B cell (primary cell): ENCODE measurements at regions not wholly inside any gene's neighbourhood (a gene's known extent, or its start where the extent isn't known, plus 50 kb on each side); places are given as distances from the start of the nearest gene placed in this dataset.

Experiments used
- ATAC-seq: fragments of 200-7000 bp; cut with Tn5 transposase; one replicate; pipeline ENCODE4 v1.10.0; 2021; ENCODE audit warnings: low read depth, mild to moderate bottlenecking, moderate number of reproducible peaks, moderate library complexity
- CTCF ChIA-PET: fragments of 350-600 bp; sonication (Branson Sonifier 250); formaldehyde crosslinking; loops from one replicate; lab custom pipeline; 2021; ENCODE audit warnings: antibody characterized with exemption, inconsistent platforms; lab: Charles Lee
- POLR2A ChIA-PET: fragments of 350-600 bp; sonication (Branson Sonifier 250); formaldehyde crosslinking; loops from one replicate; lab custom pipeline; 2021; ENCODE audit warnings: antibody characterized with exemption; lab: Charles Lee
- DNase-seq: peaks from one replicate; pipeline ENCODE4 v3.0.0; 2013
- H2AFZ ChIP-seq: 2 replicates; pipeline ENCODE4 v1.6.1; 2012; ENCODE audit warnings: mild to moderate bottlenecking, low read depth, low read length; ENCODE audit not compliant: insufficient read depth, poor library complexity, severe bottlenecking
- H3K27ac ChIP-seq, 2 donors: 1 replicate in 1 of 2; 2 replicates in 1 of 2; pipeline ENCODE4 v1.5.1; 2012 to 2013; ENCODE audit warnings: low read length in 2 of 2, mild to moderate bottlenecking in 2 of 2, moderate library complexity in 1 of 2
- H3K27me3 ChIP-seq, 4 experiments: fragments of 200-600 bp in 1 of 4; sonication (generic) in 1 of 4; replicated peaks in 1 of 4; 1 replicate in 2 of 4; 2 replicates in 2 of 4; pipeline versions ENCODE4 v1.6.1 to v1.7.0; 2013 to 2016; ENCODE audit warnings: low read length in 3 of 4, mild to moderate bottlenecking in 2 of 4, mixed read lengths in 1 of 4, moderate library complexity in 1 of 4; ENCODE audit not compliant: insufficient read depth in 4 of 4, control insufficient read depth in 3 of 4; ENCODE audit errors: control extremely low read depth in 1 of 4
- H3K36me3 ChIP-seq, 2 experiments: replicated peaks in 1 of 2; 1 replicate in 1 of 2; 2 replicates in 1 of 2; pipeline versions ENCODE4 v1.6.1 to v1.7.1; 2013; ENCODE audit warnings: low read length in 1 of 2; ENCODE audit not compliant: insufficient read depth in 2 of 2, control insufficient read depth in 1 of 2; ENCODE audit errors: control extremely low read depth in 1 of 2, extremely low read depth in 1 of 2
- H3K4me1 ChIP-seq, 2 donors: fragments of 200-600 bp in 1 of 2; sonication (generic) in 1 of 2; 1 replicate in 1 of 2; 2 replicates in 1 of 2; pipeline versions ENCODE4 v1.5.1 to v1.6.1; 2013 to 2017; ENCODE audit warnings: low read length in 2 of 2; ENCODE audit not compliant: control insufficient read depth in 2 of 2, insufficient read depth in 2 of 2
- H3K4me2 ChIP-seq: replicated peaks from 2 replicates; pipeline ENCODE3; 2012; ENCODE audit warnings: mild to moderate bottlenecking, low read depth, low read length; ENCODE audit not compliant: poor library complexity, severe bottlenecking
- H3K4me3 ChIP-seq, 5 experiments: fragments of 200-600 bp in 1 of 5; sonication (generic) in 1 of 5; 1 replicate in 3 of 5; 2 replicates in 2 of 5; pipeline versions ENCODE4 v1.5.1 to v1.7.0; 2011 to 2016; ENCODE audit warnings: low read length in 4 of 5, mild to moderate bottlenecking in 4 of 5, low read depth in 2 of 5, control low read depth in 1 of 5, moderate library complexity in 1 of 5; ENCODE audit not compliant: insufficient read depth in 1 of 5; ENCODE audit errors: control extremely low read depth in 1 of 5, extremely low read depth in 1 of 5
- H3K79me2 ChIP-seq: fragments of 200-600 bp; sonication (generic); one replicate; pipeline ENCODE4 v1.6.0; 2016; ENCODE audit warnings: low read length; ENCODE audit not compliant: control insufficient read depth, insufficient read depth
- H3K9ac ChIP-seq: fragments of 200-600 bp; sonication (generic); 2 replicates; pipeline ENCODE4 v1.6.1; 2017; ENCODE audit warnings: mild to moderate bottlenecking, low read length, moderate library complexity
- H3K9me3 ChIP-seq, 3 donors: one replicate each; pipeline versions ENCODE4 v1.6.1 to v1.7.1; 2013; ENCODE audit warnings: low read length in 2 of 3; ENCODE audit not compliant: control insufficient read depth in 2 of 3, insufficient read depth in 1 of 3; ENCODE audit errors: control extremely low read depth in 1 of 3
- H4K20me1 ChIP-seq: 2 replicates; pipeline ENCODE4 v1.6.0; 2012; ENCODE audit warnings: mild to moderate bottlenecking, low read length; ENCODE audit not compliant: insufficient read depth, control insufficient read depth, poor library complexity, severe bottlenecking
- H3K27ac Mint-ChIP-seq: one replicate; pipeline ENCODE4 v1.8.0; 2021; ENCODE audit warnings: mixed read lengths
- H3K27me3 Mint-ChIP-seq: one replicate; pipeline ENCODE4 v1.8.0; 2021; ENCODE audit warnings: mixed read lengths
- H3K4me1 Mint-ChIP-seq: one replicate; pipeline ENCODE4 v1.8.0; 2021; ENCODE audit warnings: mixed read lengths
- H3K4me3 Mint-ChIP-seq: one replicate; pipeline ENCODE4 v1.8.0; 2021; ENCODE audit warnings: mixed read lengths
- H3K9me3 Mint-ChIP-seq: one replicate; pipeline ENCODE4 v1.8.0; 2022; ENCODE audit warnings: mixed read lengths; ENCODE audit not compliant: insufficient read depth
- EZH2 ChIP-seq: IDR thresholded peaks from 2 replicates; pipeline ENCODE4 v1.6.1; 2012; ENCODE audit warnings: borderline replicate concordance, low read depth, mild to moderate bottlenecking, moderate library complexity, low read length; ENCODE audit not compliant: insufficient read depth, poor library complexity, severe bottlenecking
- WGBS: methylation state at CpG from one replicate; pipeline ENCODE4 v1.1.5; 2013; ENCODE audit warnings: missing lambda C conversion rate; ENCODE audit not compliant: insufficient coverage; 5-methylcytosine and 5-hydroxymethylcytosine counted together
- intact Hi-C: fragments of 100-400 bp; cut with micrococcal nuclease; formaldehyde crosslinking; loops from one replicate; pipeline ENCODE4 v1.10.0; 2022
- TF ChIP-seq, protein P1 (sequence below): fragments of 200-600 bp; IDR thresholded peaks from one replicate; pipeline ENCODE4 v1.8.0; 2022; ENCODE audit warnings: antibody characterized with exemption, mild to moderate bottlenecking

DNA sequence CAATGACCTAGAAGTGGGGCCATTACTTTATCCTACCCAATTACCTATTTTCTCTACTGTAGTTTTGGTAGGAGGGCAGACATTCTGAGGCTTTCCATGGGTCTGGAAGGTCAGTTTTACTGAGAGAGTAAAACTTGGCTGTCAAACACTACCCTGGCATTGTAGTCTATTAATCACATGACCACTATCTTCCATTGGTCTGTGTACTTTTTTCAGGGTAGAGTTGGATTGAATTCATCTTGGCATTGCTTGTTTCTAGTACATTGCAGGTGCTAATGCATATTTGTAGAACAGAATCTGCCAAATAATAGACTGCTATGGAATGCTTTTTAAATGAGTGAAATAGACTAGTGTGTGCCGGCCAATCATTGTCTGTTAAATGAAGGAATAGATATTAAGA is 271.9 kb downstream of the STIM2 start:
- WGBS: no CpG with 5 or more reads among the region's 1 CpG
- intact Hi-C loops: no loop called here
- TF ChIP-seq EZH2: no peak
- TF ChIP-seq, protein P1, sequence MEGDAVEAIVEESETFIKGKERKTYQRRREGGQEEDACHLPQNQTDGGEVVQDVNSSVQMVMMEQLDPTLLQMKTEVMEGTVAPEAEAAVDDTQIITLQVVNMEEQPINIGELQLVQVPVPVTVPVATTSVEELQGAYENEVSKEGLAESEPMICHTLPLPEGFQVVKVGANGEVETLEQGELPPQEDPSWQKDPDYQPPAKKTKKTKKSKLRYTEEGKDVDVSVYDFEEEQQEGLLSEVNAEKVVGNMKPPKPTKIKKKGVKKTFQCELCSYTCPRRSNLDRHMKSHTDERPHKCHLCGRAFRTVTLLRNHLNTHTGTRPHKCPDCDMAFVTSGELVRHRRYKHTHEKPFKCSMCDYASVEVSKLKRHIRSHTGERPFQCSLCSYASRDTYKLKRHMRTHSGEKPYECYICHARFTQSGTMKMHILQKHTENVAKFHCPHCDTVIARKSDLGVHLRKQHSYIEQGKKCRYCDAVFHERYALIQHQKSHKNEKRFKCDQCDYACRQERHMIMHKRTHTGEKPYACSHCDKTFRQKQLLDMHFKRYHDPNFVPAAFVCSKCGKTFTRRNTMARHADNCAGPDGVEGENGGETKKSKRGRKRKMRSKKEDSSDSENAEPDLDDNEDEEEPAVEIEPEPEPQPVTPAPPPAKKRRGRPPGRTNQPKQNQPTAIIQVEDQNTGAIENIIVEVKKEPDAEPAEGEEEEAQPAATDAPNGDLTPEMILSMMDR: no peak

GRCh38 chr4:27140486-27140885 is 279.8 kb downstream of the STIM2 start:
- Histone ChIP-seq H3K36me3 (no peaks in the 10 kb centered on the region), H3K27me3 (no peaks in the 10 kb centered on the region), H3K9ac (no peak overlapping the region), H3K4me3 (no peak overlapping the region), H2AFZ (no peak overlapping the region), H4K20me1 (no peaks in the 10 kb centered on the region), H3K27ac (no peak overlapping the region), H3K9me3 (peaks cover 0 to 4% (median 0%) of the 10 kb centered on the region in 3 donors), H3K4me1 (no peaks in the 10 kb centered on the region), H3K79me2 (no peaks in the 10 kb centered on the region), H3K4me2 (no peak overlapping the region)
- Mint-ChIP-seq H3K27me3 (no peaks in the 10 kb centered on the region), H3K9me3 (no peaks in the 10 kb centered on the region), H3K27ac (no peak overlapping the region), H3K4me1 (no peaks in the 10 kb centered on the region), H3K4me3 (no peak overlapping the region)
- ChIA-PET CTCF (no interaction called here), POLR2A (no interaction called here)
- DNase-seq: no peak
- WGBS: no CpG with 5 or more reads among the region's 4 CpGs
- intact Hi-C loops: no loop called here
- TF ChIP-seq, protein P1: no peak
- no peak for TF ChIP-seq EZH2
- ATAC-seq: no peak

More for the DNA sequence above, 271.9 kb downstream of the STIM2 start:
- no peak overlapping the region for H3K4me2 ChIP-seq
- ATAC-seq: no peak
- peaks cover 0 to 9% (median 7%) of the 10 kb centered on the region in 3 donors for H3K9me3 ChIP-seq
- no peaks in the 10 kb centered on the region for H3K36me3 ChIP-seq
- Mint-ChIP-seq H3K9me3 (peaks cover 2% of the 10 kb centered on the region), H3K27me3 (peaks cover 4% of the 10 kb centered on the region), H3K4me3 (no peak overlapping the region), H3K4me1 (no peaks in the 10 kb centered on the region), H3K27ac (no peak overlapping the region)
- ChIA-PET POLR2A (no interaction called here), CTCF (no interaction called here)
- H3K4me1 ChIP-seq: no peaks in the 10 kb centered on the region
- DNase-seq: no peak
- no peak overlapping the region for H3K4me3 ChIP-seq
- H2AFZ ChIP-seq: no peak overlapping the region
- peaks cover 0 to 3% (median 0%) of the 10 kb centered on the region in 4 experiments for H3K27me3 ChIP-seq
- no peak overlapping the region for H3K27ac ChIP-seq
- no peak overlapping the region for H3K9ac ChIP-seq
- no peaks in the 10 kb centered on the region for H3K79me2 ChIP-seq
- H4K20me1 ChIP-seq: no peaks in the 10 kb centered on the region
